Neuron (in vitro differentiated cells): ENCODE measurements at regions not wholly inside any gene's neighbourhood (a gene's known extent, or its start where the extent isn't known, plus 50 kb on each side); places are given as distances from the start of the nearest gene placed in this dataset.

Source experiments
- H2AFZ ChIP-seq: one replicate; pipeline ENCODE4 v1.6.1; 2013; ENCODE audit warnings: low read depth, mild to moderate bottlenecking, inconsistent platforms, low read length, moderate library complexity
- H3K27me3 ChIP-seq: one replicate; pipeline ENCODE4 v1.6.1; 2013; ENCODE audit warnings: low read length; ENCODE audit not compliant: insufficient read depth
- H3K36me3 ChIP-seq: one replicate; pipeline ENCODE4 v1.6.1; 2013; ENCODE audit warnings: low read length; ENCODE audit not compliant: insufficient read depth
- H3K4me1 ChIP-seq: one replicate; pipeline ENCODE4 v1.6.1; 2013; ENCODE audit warnings: low read length; ENCODE audit not compliant: insufficient read depth
- H3K4me3 ChIP-seq: 2 replicates; pipeline ENCODE4 v1.5.1; 2013; ENCODE audit warnings: mild to moderate bottlenecking, low read length, moderate library complexity
- H3K9me3 ChIP-seq: one replicate; pipeline ENCODE4 v1.6.1; 2013; ENCODE audit warnings: low read length

- no peak overlapping the region for H2AFZ ChIP-seq
- no peaks in the 10 kb centered on the region for H3K9me3 ChIP-seq
- H3K27me3 ChIP-seq, result no peaks in the 10 kb centered on the region
- H3K4me3 ChIP-seq, result no peak overlapping the region
- no peaks in the 10 kb centered on the region for H3K4me1 ChIP-seq
- H3K36me3 ChIP-seq, result no peaks in the 10 kb centered on the region
Measured at GRCh38 chr12:88778064-88778463, 197.8 kb upstream of the KITLG start.

- Histone ChIP-seq H3K9me3 (no peaks in the 10 kb centered on the region), H3K36me3 (no peaks in the 10 kb centered on the region), H3K4me1 (no peaks in the 10 kb centered on the region), H3K4me3 (no peak overlapping the region), H2AFZ (no peak overlapping the region), H3K27me3 (no peaks in the 10 kb centered on the region)
Measured at GRCh38 chr12:88775742-88776151, 195.5 kb upstream of the KITLG start.

- no peak overlapping the region for H3K4me3 ChIP-seq
- no peaks in the 10 kb centered on the region for H3K9me3 ChIP-seq
- H3K4me1 ChIP-seq, result no peaks in the 10 kb centered on the region
- no peaks in the 10 kb centered on the region for H3K36me3 ChIP-seq
- H2AFZ ChIP-seq, result no peak overlapping the region
- H3K27me3 ChIP-seq, result no peaks in the 10 kb centered on the region
Measured at GRCh38 chr12:88767699-88768098, 187.4 kb upstream of the KITLG start.

GRCh38 chr12:88764781-88765480 lies 184.7 kb upstream of the KITLG start:
- Histone ChIP-seq H2AFZ (no peak overlapping the region), H3K36me3 (no peaks in the 10 kb centered on the region), H3K9me3 (no peaks in the 10 kb centered on the region), H3K4me1 (no peaks in the 10 kb centered on the region), H3K27me3 (no peaks in the 10 kb centered on the region), H3K4me3 (no peak overlapping the region)

GRCh38 chr12:88763536-88764100 lies 183.3 kb upstream of the KITLG start:
- no peaks in the 10 kb centered on the region for H3K9me3 ChIP-seq
- no peaks in the 10 kb centered on the region for H3K36me3 ChIP-seq
- H3K4me3 ChIP-seq, result no peak overlapping the region
- no peaks in the 10 kb centered on the region for H3K4me1 ChIP-seq
- H2AFZ ChIP-seq, result no peak overlapping the region
- no peaks in the 10 kb centered on the region for H3K27me3 ChIP-seq

- Histone ChIP-seq H3K36me3 (no peaks in the 10 kb centered on the region), H3K27me3 (no peaks in the 10 kb centered on the region), H2AFZ (no peak overlapping the region), H3K9me3 (no peaks in the 10 kb centered on the region), H3K4me3 (no peak overlapping the region), H3K4me1 (no peaks in the 10 kb centered on the region)
Measured at GRCh38 chr12:88758176-88758575, 177.9 kb upstream of the KITLG start.

GRCh38 chr12:88756917-88757316 lies 176.6 kb upstream of the KITLG start:
- Histone ChIP-seq H3K9me3 (no peaks in the 10 kb centered on the region), H3K36me3 (no peaks in the 10 kb centered on the region), H2AFZ (no peak overlapping the region), H3K27me3 (no peaks in the 10 kb centered on the region), H3K4me1 (no peaks in the 10 kb centered on the region), H3K4me3 (no peak overlapping the region)

GRCh38 chr12:88756153-88756552 lies 175.9 kb upstream of the KITLG start:
- Histone ChIP-seq H2AFZ (no peak overlapping the region), H3K36me3 (no peaks in the 10 kb centered on the region)

GRCh38 chr12:88753707-88754106 lies 173.4 kb upstream of the KITLG start:
- no peak overlapping the region for H3K4me3 ChIP-seq
- H3K27me3 ChIP-seq, result no peaks in the 10 kb centered on the region
- no peaks in the 10 kb centered on the region for H3K4me1 ChIP-seq
- H3K9me3 ChIP-seq, result no peaks in the 10 kb centered on the region
- no peak overlapping the region for H2AFZ ChIP-seq
- H3K36me3 ChIP-seq, result no peaks in the 10 kb centered on the region

More at GRCh38 chr12:88756153-88756552, 175.9 kb upstream of the KITLG start:
- H3K27me3 ChIP-seq, result no peaks in the 10 kb centered on the region
- H3K4me3 ChIP-seq, result no peak overlapping the region
- no peaks in the 10 kb centered on the region for H3K4me1 ChIP-seq
- no peaks in the 10 kb centered on the region for H3K9me3 ChIP-seq

- no peaks in the 10 kb centered on the region for H3K9me3 ChIP-seq
- no peaks in the 10 kb centered on the region for H3K36me3 ChIP-seq
- no peak overlapping the region for H3K4me3 ChIP-seq
- H3K4me1 ChIP-seq, result no peaks in the 10 kb centered on the region
- no peaks in the 10 kb centered on the region for H3K27me3 ChIP-seq
- H2AFZ ChIP-seq, result no peak overlapping the region
Measured at GRCh38 chr12:88753066-88753465, 172.8 kb upstream of the KITLG start.

GRCh38 chr12:88752183-88752582 lies 171.9 kb upstream of the KITLG start:
- H3K36me3 ChIP-seq, result no peaks in the 10 kb centered on the region
- H3K4me3 ChIP-seq, result no peak overlapping the region

GRCh38 chr12:88750867-88751543 lies 170.7 kb upstream of the KITLG start:
- no peak overlapping the region for H2AFZ ChIP-seq
- no peak overlapping the region for H3K4me3 ChIP-seq
- no peaks in the 10 kb centered on the region for H3K9me3 ChIP-seq

More at GRCh38 chr12:88752183-88752582, 171.9 kb upstream of the KITLG start:
- no peaks in the 10 kb centered on the region for H3K9me3 ChIP-seq
- H2AFZ ChIP-seq, result no peak overlapping the region
- no peaks in the 10 kb centered on the region for H3K4me1 ChIP-seq
- no peaks in the 10 kb centered on the region for H3K27me3 ChIP-seq

GRCh38 chr12:88746386-88746785 lies 166.1 kb upstream of the KITLG start:
- Histone ChIP-seq H2AFZ (no peak overlapping the region), H3K27me3 (no peaks in the 10 kb centered on the region), H3K4me1 (peaks cover 2% of the 10 kb centered on the region), H3K36me3 (no peaks in the 10 kb centered on the region), H3K4me3 (no peak overlapping the region), H3K9me3 (no peaks in the 10 kb centered on the region)

More at GRCh38 chr12:88750867-88751543, 170.7 kb upstream of the KITLG start:
- peaks cover 2% of the 10 kb centered on the region for H3K4me1 ChIP-seq
- H3K36me3 ChIP-seq, result no peaks in the 10 kb centered on the region
- H3K27me3 ChIP-seq, result no peaks in the 10 kb centered on the region
